H1 (cell line): ENCODE measurements at regions not wholly inside any gene's neighbourhood (a gene's known extent, or its start where the extent isn't known, plus 50 kb on each side); places are given as distances from the start of the nearest gene placed in this dataset.

Source experiments
- CHD7 ChIP-seq: fragments of 300-600 bp; sonication (generic); IDR thresholded peaks from 2 replicates; pipeline ENCODE4 v1.7.1; 2012; ENCODE audit warnings: low read length, moderate library complexity, mild to moderate bottlenecking, inconsistent platforms; ENCODE audit not compliant: insufficient replicate concordance

- TF ChIP-seq CHD7 = no peak
Observed at GRCh38 chr5:39717176-39717897, 292.6 kb upstream of the DAB2 start (continued).
